GM13977 (cell line): ENCODE measurements at regions not wholly inside any gene's neighbourhood (a gene's known extent, or its start where the extent isn't known, plus 50 kb on each side); places are given as distances from the start of the nearest gene placed in this dataset.
"Not testable (repeated sequence)": the region's sequence is repeated elsewhere in the genome, so short reads cannot be mapped to it uniquely, and the experiment has no call there.

ENCODE experiments used
- DNase-seq: peaks from one replicate; pipeline ENCODE4 v3.0.0; 2012; ENCODE audit warnings: low spot score
- in situ Hi-C: fragments of 300-500 bp; cut with MboI; formaldehyde crosslinking; loops from one replicate; pipeline ENCODE4 v1.12.0; 2022; ENCODE audit warnings: low sequenced_read_pairs, low pct_unique_long_range_greater_than_20kb, mixed read lengths, inconsistent platforms; ENCODE audit not compliant: unreplicated experiment
- TF ChIP-seq, protein P1 (sequence below): IDR thresholded peaks from 2 replicates; pipeline ENCODE4 v1.5.1; 2012; ENCODE audit warnings: mild to moderate bottlenecking, control low read depth; ENCODE audit not compliant: insufficient read depth; ENCODE audit errors: extremely low read depth, missing control alignments

DNA sequence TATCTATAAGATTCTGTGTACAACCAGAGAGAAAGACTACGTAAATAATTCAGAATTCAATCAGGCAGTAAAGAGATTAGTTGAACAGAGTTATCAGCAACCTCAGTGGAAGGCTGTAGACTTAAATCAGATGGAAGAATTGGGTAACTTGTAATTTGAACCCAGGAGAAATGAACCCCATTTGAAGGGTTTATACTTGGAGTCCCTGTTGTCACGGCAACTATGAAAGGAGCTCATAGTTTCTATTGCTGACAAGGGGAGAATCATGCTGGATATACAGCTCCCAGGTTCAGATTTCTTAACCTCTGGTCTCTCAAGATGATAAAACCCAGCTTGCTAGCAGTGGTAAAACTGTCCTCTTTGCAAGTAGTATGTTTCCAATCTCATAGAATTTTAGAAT lies 54.4 kb upstream of the BMP4 start:
- in situ Hi-C loops = no loop called here
- no peak for DNase-seq
- TF ChIP-seq, protein P1, sequence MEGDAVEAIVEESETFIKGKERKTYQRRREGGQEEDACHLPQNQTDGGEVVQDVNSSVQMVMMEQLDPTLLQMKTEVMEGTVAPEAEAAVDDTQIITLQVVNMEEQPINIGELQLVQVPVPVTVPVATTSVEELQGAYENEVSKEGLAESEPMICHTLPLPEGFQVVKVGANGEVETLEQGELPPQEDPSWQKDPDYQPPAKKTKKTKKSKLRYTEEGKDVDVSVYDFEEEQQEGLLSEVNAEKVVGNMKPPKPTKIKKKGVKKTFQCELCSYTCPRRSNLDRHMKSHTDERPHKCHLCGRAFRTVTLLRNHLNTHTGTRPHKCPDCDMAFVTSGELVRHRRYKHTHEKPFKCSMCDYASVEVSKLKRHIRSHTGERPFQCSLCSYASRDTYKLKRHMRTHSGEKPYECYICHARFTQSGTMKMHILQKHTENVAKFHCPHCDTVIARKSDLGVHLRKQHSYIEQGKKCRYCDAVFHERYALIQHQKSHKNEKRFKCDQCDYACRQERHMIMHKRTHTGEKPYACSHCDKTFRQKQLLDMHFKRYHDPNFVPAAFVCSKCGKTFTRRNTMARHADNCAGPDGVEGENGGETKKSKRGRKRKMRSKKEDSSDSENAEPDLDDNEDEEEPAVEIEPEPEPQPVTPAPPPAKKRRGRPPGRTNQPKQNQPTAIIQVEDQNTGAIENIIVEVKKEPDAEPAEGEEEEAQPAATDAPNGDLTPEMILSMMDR = no peak

DNA sequence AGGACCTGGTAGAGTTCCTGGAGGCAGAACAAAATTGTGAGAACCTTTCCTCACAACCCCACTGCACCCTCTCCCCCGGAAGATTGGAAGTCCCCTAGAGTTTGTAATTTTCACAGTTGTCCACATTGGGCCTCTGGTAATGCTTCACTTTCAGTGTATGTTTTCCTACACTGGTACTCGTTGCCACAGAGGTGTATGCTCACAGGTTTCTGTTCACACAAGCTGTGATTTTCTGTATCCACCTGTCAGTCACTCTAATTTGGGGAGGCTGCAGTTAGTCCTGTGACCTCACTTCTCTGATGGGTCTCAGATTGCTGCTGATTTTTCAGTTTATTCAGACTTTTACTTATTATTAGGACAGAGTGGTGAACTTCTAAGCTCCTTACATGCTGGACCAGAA lies 66.4 kb upstream of the BMP4 start:
- TF ChIP-seq, protein P1 = no peak
- in situ Hi-C loops = no loop called here
- DNase-seq = peak; percentile 41

DNA sequence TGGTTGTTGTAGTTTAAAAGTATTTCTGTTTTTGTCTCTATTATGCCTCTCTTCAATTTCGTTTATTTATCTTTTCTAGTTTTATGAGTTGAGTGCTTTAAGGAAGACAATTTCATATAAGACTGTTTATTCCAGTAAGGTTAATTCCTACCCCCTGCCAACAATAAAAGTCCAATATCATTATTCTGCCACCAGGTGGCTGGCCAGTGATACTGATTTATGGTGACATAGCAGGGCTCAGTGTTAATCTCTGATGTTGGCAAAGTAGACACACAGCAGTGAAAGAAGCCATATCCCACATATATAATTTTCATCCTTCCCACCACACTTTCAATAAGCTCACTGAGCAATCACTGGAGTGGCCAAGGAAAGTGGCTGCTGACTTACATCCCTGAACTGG lies 69.0 kb upstream of the BMP4 start:
- no peak for DNase-seq
- in situ Hi-C loops = no loop called here
- TF ChIP-seq, protein P1 = peak; percentile 40

DNA sequence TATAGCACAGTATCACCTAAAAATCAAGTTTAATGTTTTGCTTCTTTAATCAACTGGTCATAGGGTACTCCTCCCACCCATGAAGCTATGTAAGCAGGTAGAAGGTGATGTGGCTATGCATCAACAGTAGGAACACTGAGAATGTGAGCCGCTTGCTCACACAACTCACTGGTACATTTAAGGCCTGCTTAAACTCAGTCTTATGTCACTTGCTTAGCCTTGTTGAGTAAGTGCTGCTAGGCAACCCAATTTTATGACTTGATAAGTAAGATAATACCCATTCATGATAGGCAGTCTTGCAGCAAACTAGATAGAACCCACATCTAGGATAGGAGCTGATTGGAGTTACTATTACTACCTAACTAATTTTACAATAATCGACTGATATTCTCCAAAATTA lies 70.0 kb upstream of the BMP4 start:
- TF ChIP-seq, protein P1 = no peak
- in situ Hi-C loops = no loop called here
- no peak for DNase-seq

DNA sequence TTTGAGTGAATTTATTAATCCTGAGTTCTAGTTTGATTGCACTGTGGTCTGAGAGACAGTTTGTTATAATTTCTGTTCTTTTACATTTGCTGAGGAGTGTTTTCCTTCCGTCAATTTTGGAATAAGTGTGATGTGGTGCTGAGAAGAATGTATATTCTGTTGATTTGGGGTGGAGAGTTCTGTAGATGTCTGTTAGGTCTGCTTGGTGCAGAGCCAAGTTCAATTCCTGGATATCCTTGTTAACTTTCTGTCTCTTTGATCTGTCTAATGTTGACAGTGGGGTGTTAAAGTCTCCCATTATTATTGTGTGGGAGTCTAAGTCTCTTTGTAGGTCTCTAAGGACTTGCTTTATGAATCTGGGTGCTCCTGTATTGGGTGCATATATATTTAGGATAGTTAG lies 74.4 kb upstream of the BMP4 start:
- DNase-seq, in situ Hi-C loops: not testable (repeated sequence)

DNA sequence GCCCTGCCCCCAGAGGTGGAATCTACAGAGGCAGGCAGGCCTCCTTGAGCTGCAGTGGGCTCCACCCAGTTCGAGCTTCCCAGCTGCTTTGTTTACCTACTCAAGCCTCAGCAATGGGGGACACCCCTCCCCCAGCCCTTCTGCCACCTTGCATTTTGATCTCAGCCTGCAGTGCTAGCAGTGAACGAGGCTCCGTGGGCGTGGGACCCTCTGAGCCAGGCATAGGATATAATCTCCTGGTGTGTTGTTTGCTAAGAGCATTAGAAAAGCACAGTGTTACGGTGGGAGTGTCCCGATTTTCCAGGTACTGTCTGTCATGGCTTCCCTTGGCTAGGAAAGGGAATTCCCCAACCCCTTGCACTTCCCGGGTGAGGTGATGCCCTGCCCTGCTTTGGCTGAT lies 76.7 kb upstream of the BMP4 start:
- DNase-seq, in situ Hi-C loops: not testable (repeated sequence)

DNA sequence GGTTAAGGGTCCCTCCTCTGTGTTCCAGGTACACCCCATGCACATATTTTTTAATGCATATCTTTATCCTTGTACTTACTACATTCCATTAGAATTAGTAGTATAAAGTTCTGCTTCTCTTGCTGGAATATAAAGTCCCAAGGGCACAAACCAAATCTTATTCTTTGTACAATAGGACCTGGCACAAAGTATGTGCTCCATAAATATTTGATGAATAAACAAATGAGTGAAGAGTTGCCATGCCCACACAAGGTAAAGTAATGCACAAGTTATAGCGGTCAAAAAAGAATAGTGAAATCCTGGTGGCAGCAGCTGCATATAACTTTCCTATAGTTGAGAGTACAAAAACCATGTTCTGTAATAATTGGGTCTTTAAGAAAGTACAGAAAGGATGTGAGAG lies 82.1 kb upstream of the BMP4 start:
- no peak for DNase-seq
- TF ChIP-seq, protein P1 = no peak
- in situ Hi-C loops = no loop called here

DNA sequence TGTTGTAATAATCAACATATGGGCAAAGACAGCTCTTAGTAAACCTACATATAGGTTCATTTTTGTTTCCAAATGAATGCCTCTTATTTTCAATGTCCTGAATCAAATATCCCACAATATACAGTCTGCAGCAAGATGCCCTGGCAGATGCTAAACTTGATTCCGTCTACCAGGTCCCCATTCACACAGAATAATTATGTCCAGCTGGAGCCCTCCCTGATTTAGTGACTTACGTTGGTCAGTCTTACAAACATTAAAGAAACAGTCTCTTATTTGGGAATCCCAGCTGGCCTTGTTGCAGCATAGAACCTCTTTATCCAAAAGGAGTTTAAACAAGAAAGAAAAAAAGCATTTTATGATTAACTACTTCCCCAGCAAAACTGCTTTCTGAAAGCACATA lies 82.7 kb upstream of the BMP4 start:
- in situ Hi-C loops = no loop called here
- TF ChIP-seq, protein P1 = no peak
- DNase-seq = no peak
